ENCODE measurements at regions not wholly inside any gene's neighbourhood (a gene's known extent, or its start where the extent isn't known, plus 50 kb on each side); places are given as distances from the start of the nearest gene placed in this dataset.

- no peak overlapping the region for H3K27ac Mint-ChIP-seq
- peaks cover 0 to 6% of the 10 kb centered on the region in 2 donors for H3K27me3 Mint-ChIP-seq (ENCODE audit: low read depth in 2 of 2)
- DNase-seq (no peak), ATAC-seq (no peak)
- intact Hi-C loops (cut with micrococcal nuclease), result no loop called here
- Histone ChIP-seq H3K9me3 (ENCODE audit: control insufficient read depth, insufficient read depth, low read length) (no peaks in the 10 kb centered on the region), H3K36me3 (ENCODE audit: control insufficient read depth, insufficient read depth, low read length) (no peaks in the 10 kb centered on the region), H3K4me1 (ENCODE audit: control insufficient read depth, insufficient read depth, low read length) (no peaks in the 10 kb centered on the region), H3K27ac (ENCODE audit: low read length) (no peak overlapping the region), H3K4me3 (ENCODE audit: low read length) (no peak overlapping the region), H3K27me3 (ENCODE audit: control insufficient read depth, insufficient read depth, low read length) (no peaks in the 10 kb centered on the region)
- H3K36me3 Mint-ChIP-seq, result no peaks in the 10 kb centered on the region
- TF ChIP-seq, protein P1, sequence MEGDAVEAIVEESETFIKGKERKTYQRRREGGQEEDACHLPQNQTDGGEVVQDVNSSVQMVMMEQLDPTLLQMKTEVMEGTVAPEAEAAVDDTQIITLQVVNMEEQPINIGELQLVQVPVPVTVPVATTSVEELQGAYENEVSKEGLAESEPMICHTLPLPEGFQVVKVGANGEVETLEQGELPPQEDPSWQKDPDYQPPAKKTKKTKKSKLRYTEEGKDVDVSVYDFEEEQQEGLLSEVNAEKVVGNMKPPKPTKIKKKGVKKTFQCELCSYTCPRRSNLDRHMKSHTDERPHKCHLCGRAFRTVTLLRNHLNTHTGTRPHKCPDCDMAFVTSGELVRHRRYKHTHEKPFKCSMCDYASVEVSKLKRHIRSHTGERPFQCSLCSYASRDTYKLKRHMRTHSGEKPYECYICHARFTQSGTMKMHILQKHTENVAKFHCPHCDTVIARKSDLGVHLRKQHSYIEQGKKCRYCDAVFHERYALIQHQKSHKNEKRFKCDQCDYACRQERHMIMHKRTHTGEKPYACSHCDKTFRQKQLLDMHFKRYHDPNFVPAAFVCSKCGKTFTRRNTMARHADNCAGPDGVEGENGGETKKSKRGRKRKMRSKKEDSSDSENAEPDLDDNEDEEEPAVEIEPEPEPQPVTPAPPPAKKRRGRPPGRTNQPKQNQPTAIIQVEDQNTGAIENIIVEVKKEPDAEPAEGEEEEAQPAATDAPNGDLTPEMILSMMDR (IDR thresholded peaks at IDR 0.05), result no peak
- H3K9me3 Mint-ChIP-seq, result no peaks in the 10 kb centered on the region
- 92% methylated on average over 5 of the region's 5 CpGs for WGBS (ENCODE audit: insufficient coverage)
- H3K4me1 Mint-ChIP-seq, result no peaks in the 10 kb centered on the region
- no peak overlapping the region for H3K4me3 Mint-ChIP-seq
Measured at GRCh38 chr3:38964204-38964603, 87.5 kb downstream of the SCN11A start.

DNA sequence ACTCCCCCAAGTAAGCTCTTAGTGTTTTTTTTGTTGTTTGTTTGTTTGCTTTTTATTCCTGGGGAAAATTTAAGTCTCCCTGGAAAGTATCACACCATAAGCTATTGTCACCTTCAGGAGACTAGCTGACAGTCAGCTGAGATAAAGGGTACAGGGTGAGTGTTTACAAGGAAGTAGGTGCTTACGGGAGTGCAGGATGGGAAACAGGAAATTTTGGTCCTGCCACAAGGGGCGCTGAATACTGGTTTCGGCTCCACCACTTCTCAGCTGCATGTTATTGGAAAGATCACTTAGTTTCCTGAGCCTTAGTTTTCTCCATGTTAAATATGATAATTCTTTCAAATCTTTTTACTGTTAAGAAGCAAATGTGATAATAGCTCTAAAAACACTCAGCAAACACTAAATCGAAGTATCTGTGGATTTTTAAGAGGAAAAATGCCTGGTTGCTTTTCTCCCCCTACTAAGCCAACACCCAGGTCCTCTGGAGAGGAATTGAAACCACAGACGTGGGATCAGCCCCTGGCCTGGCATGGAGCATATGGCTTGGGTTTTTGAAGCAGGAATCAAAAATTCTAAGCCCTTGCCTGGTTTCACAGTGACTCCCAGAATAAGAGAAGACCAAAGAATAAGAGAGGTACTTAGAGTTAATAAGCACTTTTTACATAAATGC, 90.7 kb downstream of the SCN11A start:
- H3K4me3 Mint-ChIP-seq, result no peak overlapping the region
- H3K4me1 ChIP-seq (ENCODE audit: control insufficient read depth, insufficient read depth, low read length), result no peaks in the 10 kb centered on the region
- 7% methylated on average over 4 of the region's 5 CpGs for WGBS (ENCODE audit: insufficient coverage)
- peaks cover 0 to 6% of the 10 kb centered on the region in 2 donors for H3K27me3 Mint-ChIP-seq (ENCODE audit: low read depth in 2 of 2)
- H3K36me3 Mint-ChIP-seq, result no peaks in the 10 kb centered on the region
- H3K4me3 ChIP-seq (ENCODE audit: low read length), result no peak overlapping the region
- DNase-seq (peak in 1 of 2 donors; percentile 55), ATAC-seq (peak in 2 of 3 donors; percentile 47 to 59)
- no peaks in the 10 kb centered on the region for H3K36me3 ChIP-seq (ENCODE audit: control insufficient read depth, insufficient read depth, low read length)
- H3K27ac ChIP-seq (ENCODE audit: low read length), result no peak overlapping the region
- H3K9me3 ChIP-seq (ENCODE audit: control insufficient read depth, insufficient read depth, low read length), result no peaks in the 10 kb centered on the region
- H3K27ac Mint-ChIP-seq, result no peak overlapping the region
- intact Hi-C loops (cut with micrococcal nuclease), result no loop called here
- TF ChIP-seq, protein P1 (IDR thresholded peaks at IDR 0.05), result peak; percentile 26
- no peaks in the 10 kb centered on the region for H3K9me3 Mint-ChIP-seq
- no peaks in the 10 kb centered on the region for H3K4me1 Mint-ChIP-seq
- H3K27me3 ChIP-seq (ENCODE audit: control insufficient read depth, insufficient read depth, low read length), result no peaks in the 10 kb centered on the region

DNA sequence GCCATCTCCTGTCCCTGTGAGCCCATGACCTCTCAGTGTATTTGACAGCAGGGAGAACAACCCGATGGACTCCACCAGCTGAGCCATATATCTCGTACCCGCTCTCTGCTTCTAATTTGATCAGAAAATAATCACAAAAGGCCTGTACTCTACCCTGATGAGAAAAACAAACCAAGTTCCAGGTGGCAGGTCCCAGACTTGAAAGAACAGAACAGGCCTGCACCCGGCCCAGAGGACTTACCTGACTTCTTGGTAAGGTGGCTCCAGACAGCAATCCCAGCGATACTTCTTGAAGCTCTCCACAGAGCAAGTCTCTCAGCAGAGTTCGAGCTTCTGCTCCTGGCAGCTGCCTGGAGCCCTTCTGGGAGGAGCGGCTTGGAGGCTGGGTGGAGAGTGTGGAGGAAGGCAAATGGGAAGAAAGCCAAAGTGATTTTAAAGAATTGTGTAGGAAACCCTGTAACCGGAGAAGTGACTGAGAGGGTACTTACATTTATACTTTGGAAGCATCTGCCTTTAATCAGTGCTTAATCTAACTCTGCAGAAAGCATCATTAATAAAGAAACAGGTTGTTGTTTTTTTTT, 91.6 kb downstream of the SCN11A start:
- H3K4me3 Mint-ChIP-seq, result no peak overlapping the region
- intact Hi-C loops (cut with micrococcal nuclease), result no loop called here
- TF ChIP-seq, protein P1 (IDR thresholded peaks at IDR 0.05), result no peak
- DNase-seq, result no peak
- peaks cover 0 to 6% of the 10 kb centered on the region in 2 donors for H3K27me3 Mint-ChIP-seq (ENCODE audit: low read depth in 2 of 2)
- H3K4me1 ChIP-seq (ENCODE audit: control insufficient read depth, insufficient read depth, low read length), result no peaks in the 10 kb centered on the region
- no peaks in the 10 kb centered on the region for H3K9me3 ChIP-seq (ENCODE audit: control insufficient read depth, insufficient read depth, low read length)
- no peak overlapping the region for H3K27ac Mint-ChIP-seq
- WGBS (ENCODE audit: insufficient coverage), result 89% methylated on average over 7 of the region's 8 CpGs
- no peak overlapping the region for H3K27ac ChIP-seq (ENCODE audit: low read length)
- H3K9me3 Mint-ChIP-seq, result no peaks in the 10 kb centered on the region
- H3K4me3 ChIP-seq (ENCODE audit: low read length), result no peak overlapping the region
- no peaks in the 10 kb centered on the region for H3K36me3 Mint-ChIP-seq
- no peaks in the 10 kb centered on the region for H3K36me3 ChIP-seq (ENCODE audit: control insufficient read depth, insufficient read depth, low read length)
- H3K4me1 Mint-ChIP-seq, result no peaks in the 10 kb centered on the region
- no peak for ATAC-seq
- no peaks in the 10 kb centered on the region for H3K27me3 ChIP-seq (ENCODE audit: control insufficient read depth, insufficient read depth, low read length)
